ENCODE measurements at regions not wholly inside any gene's neighbourhood (a gene's known extent, or its start where the extent isn't known, plus 50 kb on each side); places are given as distances from the start of the nearest gene placed in this dataset.
"Not testable (repeated sequence)": the region's sequence is repeated elsewhere in the genome, so short reads cannot be mapped to it uniquely, and the experiment has no call there.

- DNase-seq (ENCODE audit: low read depth in 2 of 2) = no peak
These were observed 542.5 kb upstream of the PTGER4 start for GRCh38 chr5:40137223-40137622.

GRCh38 chr5:40134883-40135520 lies 544.7 kb upstream of the PTGER4 start:
- DNase-seq (ENCODE audit: low read depth in 2 of 2) = no peak

GRCh38 chr5:40124367-40124766 lies 555.3 kb upstream of the PTGER4 start:
- no peak for DNase-seq (ENCODE audit: low read depth in 2 of 2)

- no peak for DNase-seq (ENCODE audit: low read depth in 2 of 2)
These were observed 558.5 kb upstream of the PTGER4 start for GRCh38 chr5:40121236-40121635.

GRCh38 chr5:40112875-40113274 lies 566.8 kb upstream of the PTGER4 start:
- no peak for DNase-seq (ENCODE audit: low read depth in 2 of 2)

- DNase-seq (ENCODE audit: low read depth in 2 of 2) = not testable (repeated sequence)
These were observed 568.7 kb upstream of the PTGER4 start for GRCh38 chr5:40111036-40111435.

- not testable (repeated sequence) for DNase-seq (ENCODE audit: low read depth in 2 of 2)
These were observed 570.8 kb upstream of the PTGER4 start for GRCh38 chr5:40108764-40109390.

- not testable (repeated sequence) for DNase-seq (ENCODE audit: low read depth in 2 of 2)
These were observed 571.9 kb upstream of the PTGER4 start for GRCh38 chr5:40107786-40108185.

- no peak for DNase-seq (ENCODE audit: low read depth in 2 of 2)
These were observed 572.9 kb upstream of the PTGER4 start for GRCh38 chr5:40106847-40107246.

- DNase-seq (ENCODE audit: low read depth in 2 of 2) = no peak
These were observed 581.4 kb upstream of the PTGER4 start for GRCh38 chr5:40098313-40098712.

- no peak for DNase-seq (ENCODE audit: low read depth in 2 of 2)
These were observed 586.2 kb upstream of the PTGER4 start for GRCh38 chr5:40093550-40093949.

GRCh38 chr5:40089269-40089668 lies 590.4 kb upstream of the PTGER4 start:
- no peak for DNase-seq (ENCODE audit: low read depth in 2 of 2)

- DNase-seq (ENCODE audit: low read depth in 2 of 2) = no peak
These were observed 595.1 kb upstream of the PTGER4 start for GRCh38 chr5:40084614-40085013.

- no peak for DNase-seq (ENCODE audit: low read depth in 2 of 2)
These were observed 597.4 kb upstream of the PTGER4 start for GRCh38 chr5:40082313-40082712.

- DNase-seq (ENCODE audit: low read depth in 2 of 2) = no peak
These were observed 599.5 kb upstream of the PTGER4 start for GRCh38 chr5:40080191-40080590.

- no peak for DNase-seq (ENCODE audit: low read depth in 2 of 2)
These were observed 600.7 kb upstream of the PTGER4 start for GRCh38 chr5:40078898-40079575.

- DNase-seq (ENCODE audit: low read depth in 2 of 2) = no peak
These were observed 604.9 kb upstream of the PTGER4 start for GRCh38 chr5:40074826-40075225.

- no peak for DNase-seq (ENCODE audit: low read depth in 2 of 2)
These were observed 605.8 kb upstream of the PTGER4 start for GRCh38 chr5:40073927-40074326.

- DNase-seq (ENCODE audit: low read depth in 2 of 2) = no peak
These were observed 607.8 kb upstream of the PTGER4 start for GRCh38 chr5:40071870-40072269.

GRCh38 chr5:40066616-40067015 lies 613.1 kb upstream of the PTGER4 start:
- no peak for DNase-seq (ENCODE audit: low read depth in 2 of 2)

- no peak for DNase-seq (ENCODE audit: low read depth in 2 of 2)
These were observed 626.9 kb upstream of the PTGER4 start for GRCh38 chr5:40052808-40053207.

- no peak for DNase-seq (ENCODE audit: low read depth in 2 of 2)
These were observed 622.0 kb upstream of the DAB2 start for GRCh38 chr5:40046792-40047191.

GRCh38 chr5:40045429-40045828 lies 620.6 kb upstream of the DAB2 start:
- no peak for DNase-seq (ENCODE audit: low read depth in 2 of 2)
